ENCODE measurements at regions not wholly inside any gene's neighbourhood (a gene's known extent, or its start where the extent isn't known, plus 50 kb on each side); places are given as distances from the start of the nearest gene placed in this dataset.
"Not testable (repeated sequence)": the region's sequence is repeated elsewhere in the genome, so short reads cannot be mapped to it uniquely, and the experiment has no call there.

DNA sequence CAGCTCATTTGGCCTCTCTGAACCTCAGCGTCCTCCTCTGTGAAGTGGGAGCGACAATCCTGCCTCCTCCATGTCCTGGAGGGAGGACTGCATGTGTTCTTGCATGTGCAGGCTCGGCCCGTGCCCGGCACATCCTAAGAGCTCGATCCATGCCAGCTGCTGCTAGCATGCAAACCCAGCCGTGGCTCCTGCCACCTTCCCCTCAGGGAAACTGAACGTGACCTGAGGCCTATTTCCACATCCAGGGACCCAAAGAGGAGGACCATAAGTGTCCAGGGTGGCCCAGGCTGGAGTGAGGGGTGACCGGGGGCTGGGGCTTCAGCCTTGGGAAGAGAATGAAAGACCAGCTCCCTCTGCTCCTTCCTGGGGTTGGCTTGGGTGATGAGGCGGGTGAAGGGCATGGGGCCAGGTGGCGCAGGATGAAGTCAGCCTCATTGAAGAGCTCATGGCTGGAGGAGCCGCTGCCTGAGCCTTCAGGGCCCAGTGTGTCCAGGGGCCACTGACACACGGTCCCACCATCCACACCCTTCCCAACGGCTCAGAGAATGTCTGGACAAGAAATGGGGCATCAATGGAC, 115.7 kb upstream of the AKAP13 start:
- not testable (repeated sequence) for ATAC-seq, DNase-seq

DNA sequence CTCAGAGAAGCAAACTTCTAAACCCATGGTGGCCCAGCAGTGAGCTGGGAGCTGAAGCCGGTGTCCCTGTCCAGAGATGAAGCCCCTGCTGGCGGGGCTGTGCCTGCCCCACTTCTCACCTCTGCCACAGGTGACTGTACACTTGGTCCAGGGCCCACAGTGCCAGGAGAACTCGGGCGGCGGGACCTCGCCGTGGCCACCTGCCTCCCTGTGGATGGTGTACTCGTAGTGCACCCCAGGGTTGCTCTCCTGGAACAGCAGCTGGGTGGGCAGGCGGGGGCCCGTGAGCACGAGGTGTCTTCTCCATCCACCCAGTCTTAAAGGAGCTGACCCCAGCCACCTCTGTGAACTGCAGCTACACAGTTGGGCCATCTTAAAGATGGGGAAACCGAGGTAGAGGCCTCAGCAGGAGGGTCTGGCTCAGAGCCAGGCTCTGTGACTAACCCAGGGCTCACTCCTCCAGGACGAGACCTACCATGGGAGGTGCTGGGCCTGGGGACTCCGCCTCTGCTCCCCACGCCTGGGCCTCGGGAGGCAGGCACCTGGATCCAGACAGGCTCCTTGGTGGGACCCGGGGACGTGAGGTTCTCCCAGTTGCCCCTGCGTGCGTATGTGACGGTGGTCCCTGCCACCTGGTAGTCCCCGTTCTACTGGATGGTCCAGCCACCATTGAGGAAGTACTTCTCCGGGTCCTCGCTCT, 113.1 kb upstream of the AKAP13 start:
- not testable (repeated sequence) for ATAC-seq

DNA sequence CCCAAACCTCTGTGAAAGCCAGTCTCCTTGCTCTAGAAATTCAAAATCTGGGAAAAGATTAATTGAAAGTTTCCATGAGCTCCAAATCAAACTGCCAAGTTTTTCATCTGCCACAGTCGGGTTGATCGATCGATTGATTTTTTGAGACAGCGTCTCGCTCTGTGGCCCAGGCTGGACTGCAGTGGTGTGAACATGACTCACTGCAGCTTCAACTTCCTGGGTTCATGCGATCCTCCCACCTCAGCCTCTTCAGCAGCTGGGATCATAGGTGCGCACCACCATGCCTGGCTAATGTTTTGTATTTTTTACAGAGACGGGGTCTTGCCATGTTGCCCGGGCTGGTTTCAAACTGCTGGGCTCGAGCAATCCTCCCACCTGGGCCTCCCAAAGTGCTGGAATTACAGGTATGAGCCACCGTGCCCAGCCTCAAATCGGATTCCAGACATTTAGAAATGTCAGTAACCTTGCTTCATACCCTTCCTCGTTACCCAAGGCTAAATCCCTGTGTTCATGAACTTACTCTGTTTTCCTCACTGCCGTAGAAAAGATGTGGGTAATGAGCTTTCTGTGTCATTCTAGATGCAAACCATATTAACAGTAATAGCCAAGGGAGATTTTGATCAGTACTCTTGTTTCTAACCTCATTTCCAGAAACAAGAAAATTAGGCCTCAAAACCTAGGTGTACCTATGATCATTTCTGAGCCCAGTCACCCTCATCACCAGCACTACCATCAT, 105.9 kb upstream of the AKAP13 start:
- DNase-seq (no peak), ATAC-seq (no peak)

More for the DNA sequence above, 113.1 kb upstream of the AKAP13 start:
- DNase-seq, result not testable (repeated sequence)

DNA sequence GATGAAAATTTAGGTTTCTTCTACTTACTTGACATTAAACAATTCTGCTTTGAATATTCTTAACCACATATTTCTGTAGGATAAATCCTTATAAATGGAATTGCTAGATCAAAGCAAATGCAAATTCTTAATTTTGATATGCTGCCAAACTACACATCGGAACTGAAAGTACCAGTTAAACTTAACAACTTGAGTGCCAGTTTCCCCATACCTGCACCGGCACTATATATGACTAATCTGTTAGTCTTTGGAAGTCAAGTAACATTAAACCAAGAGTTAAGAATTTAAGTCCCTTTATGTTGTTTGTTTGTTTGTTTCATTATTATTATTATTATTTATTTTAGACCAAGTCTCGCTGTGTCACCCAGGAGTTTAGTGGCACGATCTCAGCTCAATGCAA, 103.9 kb upstream of the AKAP13 start:
- ATAC-seq (no peak), DNase-seq (no peak)

DNA sequence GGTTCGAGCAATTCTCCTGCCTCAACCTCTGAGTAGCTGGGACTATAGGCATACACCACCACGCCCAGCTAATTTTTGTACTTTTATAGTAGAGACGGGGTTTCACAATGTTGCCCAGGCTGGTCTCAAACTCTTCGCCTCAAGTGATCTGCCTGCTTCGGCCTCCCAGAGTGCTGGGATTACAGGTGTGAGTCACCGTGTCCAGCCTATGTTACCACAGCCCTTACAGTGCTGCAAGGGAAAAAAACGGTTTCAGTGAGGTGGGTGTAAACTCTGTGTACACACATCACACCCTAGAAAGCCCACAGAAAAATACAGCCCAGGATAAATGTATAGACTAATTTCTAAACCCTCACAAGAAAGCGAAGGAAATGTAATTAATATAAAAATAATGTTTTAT, 103.5 kb upstream of the AKAP13 start:
- ATAC-seq (no peak), DNase-seq (no peak)

DNA sequence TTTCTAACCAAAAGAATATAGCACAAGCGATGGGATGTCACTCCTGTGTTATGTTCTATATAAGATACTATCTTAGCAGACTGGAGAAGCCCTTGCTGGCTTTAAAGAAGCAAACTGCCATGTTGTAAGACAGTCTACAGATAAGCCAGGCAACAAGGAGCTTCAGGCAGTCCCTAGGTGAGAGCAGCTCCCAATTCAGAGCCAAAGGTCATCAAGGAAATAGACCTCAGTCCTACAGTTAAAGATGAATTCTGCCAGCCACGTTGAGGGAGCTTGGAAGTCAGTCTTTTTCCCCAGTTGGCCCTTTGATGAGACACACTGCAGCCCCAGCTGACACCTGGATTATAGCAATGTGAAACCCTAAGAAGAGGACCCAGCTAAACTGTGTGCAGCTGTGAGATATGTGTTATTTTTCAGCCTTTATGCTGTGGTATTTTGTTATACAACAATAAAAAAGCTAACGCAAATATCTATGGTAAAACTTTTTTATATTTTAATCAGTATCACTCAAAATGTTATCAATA, 102.5 kb upstream of the AKAP13 start:
- no peak for ATAC-seq
- no peak for DNase-seq

DNA sequence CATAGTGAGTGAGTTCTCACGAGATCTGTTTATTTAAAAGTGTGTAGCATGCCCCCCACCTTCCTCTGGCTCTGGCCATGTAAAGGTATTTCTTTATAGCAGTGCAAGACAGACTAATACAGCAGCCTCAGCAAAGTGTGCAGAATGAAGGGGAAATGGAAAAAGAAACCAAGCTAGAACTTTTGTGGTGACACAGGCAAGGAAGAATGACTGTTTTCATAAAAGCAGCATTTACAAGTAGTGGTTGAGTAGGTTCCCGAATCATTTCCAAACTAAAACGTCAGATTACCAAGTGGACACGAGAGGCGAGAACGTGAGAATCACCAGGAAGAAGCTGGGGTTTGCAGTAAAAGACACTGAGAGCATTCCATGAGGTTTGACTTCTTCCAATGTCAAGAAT, 100.2 kb upstream of the AKAP13 start:
- no peak for DNase-seq
- ATAC-seq, result no peak

DNA sequence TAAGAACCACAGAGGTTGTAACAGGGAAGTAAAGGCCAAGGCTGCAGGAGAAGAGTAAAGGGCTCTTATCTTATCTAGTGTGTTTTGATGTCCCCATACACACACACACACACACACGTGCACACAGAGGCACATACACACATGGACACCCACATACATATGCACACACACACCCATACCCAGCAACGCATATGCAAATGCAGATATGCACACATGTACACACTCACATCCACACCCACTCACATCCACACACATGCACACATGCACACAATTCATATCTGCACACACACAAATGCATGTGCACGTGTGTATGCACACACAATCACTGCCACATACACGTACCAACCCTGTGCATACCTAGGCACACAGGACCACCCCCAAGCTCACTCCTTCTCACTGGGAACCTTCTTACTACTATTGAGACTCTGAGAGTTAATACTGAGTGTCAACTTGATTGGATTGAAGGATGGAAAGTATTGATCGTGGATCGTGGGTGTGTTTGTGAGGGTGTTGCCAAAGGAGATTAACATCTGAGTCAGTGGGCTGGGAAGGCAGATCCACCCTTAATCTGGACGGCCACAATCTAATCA, 99.0 kb upstream of the AKAP13 start:
- ATAC-seq (no peak), DNase-seq (no peak)

DNA sequence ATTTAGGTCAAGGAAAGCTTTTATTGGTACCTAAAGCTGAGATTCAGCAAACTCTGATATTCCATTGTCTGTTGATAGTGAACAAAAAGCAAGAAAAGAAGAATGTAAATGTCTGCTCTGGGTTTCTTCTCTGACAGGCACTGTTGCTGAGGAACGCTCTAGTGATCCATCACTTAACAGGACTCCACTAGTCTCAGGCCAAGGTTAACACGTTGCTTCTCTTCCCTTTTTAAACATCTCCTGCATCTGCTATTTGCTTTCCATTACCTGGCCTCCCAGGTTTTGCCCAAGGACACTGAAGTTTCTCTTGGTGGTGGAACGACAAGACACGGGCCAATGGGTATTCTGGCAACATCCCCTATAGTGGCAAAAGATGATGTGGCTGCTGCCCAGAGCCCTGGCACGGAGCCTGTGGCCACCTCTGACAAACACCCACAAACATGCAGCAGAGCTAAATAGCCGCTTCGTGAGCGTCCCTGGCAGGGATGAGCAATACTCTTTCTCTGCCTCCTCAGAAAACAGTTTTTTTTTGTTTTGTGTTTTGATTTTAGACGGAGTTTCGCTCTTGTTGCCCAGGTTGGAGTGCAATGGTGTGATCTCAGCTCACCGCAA, 97.8 kb upstream of the AKAP13 start:
- DNase-seq (no peak), ATAC-seq (no peak)

DNA sequence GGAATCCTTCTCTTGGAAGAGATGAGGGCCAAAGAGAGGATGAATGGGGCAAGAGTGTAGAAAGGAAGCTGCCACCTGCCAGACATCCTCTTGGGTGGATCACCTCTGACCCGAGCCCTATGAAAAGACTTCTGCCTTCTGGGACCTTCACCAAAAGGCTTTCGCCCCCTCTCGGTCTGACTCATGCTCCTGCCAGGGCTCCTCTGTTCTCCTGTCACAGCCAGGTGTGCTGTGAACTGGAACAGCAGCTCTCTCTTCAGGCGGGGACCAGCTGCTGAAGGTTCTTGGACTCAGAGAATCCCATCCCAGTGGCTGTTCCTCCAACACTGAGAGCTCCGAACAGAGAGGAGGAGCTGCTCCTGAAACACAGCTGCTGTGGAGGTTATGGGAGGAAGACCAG, 96.6 kb upstream of the AKAP13 start:
- ATAC-seq, DNase-seq: not testable (repeated sequence)

DNA sequence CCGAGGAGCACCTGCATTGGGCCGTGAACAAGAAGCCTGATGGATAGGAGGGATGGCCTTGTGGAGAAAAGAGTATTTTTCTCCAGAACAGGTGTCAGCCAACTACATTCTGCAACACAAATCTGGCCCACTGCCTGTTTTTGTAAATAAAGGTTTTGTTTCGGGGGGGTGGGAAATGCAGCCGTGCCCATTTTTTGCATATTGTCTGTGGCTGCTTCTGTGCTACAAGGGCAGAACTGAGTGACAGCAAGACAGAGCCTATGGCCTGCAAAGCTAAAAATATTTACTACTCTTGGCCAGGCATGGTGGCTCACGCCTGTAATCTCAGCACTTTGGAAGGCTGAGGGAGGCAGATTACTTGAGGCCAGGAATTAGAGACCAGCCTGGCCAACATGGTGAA, 95.9 kb upstream of the AKAP13 start:
- DNase-seq (no peak), ATAC-seq (no peak)

DNA sequence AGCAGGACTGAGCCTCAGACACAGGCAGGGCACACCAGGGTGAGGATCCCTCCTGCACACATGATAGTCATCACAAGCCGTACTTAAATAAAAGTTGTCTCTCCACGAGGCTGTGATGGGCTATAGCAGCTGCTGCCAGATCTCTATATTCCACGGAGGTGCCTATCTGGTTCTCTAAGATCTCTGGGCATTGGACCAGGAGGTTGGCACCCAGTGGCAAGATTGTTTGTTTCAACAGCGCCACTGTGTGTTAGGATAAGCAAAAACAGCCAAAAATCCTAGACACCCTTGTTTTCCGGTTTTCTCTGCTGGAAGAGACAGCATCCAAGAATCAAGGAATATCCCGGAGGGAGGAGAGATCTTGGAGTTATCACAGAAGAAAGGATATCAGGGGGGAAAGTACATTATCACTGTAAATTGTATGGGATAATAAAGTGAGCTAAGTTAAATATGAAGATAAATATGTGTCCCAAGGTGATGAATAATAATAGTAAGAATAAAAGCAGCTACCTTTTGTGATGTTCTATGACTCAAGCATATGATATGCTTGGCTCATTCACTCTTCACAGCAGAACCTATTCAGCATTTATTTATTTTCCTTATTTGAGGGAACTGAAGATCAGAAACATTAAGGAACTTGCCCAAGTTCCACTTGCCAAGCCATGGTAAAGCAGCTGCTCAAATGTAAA, 90.6 kb upstream of the AKAP13 start:
- DNase-seq (peak; percentile 20), ATAC-seq (no peak)

DNA sequence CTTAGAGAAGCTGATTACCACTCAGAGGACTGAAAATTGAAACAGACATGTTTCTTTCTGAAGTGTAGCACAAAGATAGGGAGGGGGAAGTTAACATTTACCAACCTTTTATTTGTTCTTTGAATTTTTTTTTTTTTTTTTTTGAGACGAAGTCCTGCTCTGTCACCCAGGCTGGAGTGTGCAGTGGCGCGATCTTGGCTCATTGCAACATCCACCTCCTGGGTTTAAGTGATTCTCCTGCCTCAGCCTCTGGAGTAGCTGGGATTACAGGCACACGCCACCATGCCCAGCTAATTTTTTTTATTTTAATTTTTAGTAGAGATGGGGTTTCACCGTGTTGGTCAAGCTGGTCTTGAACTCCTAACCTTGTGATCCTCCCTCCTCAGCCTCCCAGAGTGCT, 87.8 kb upstream of the AKAP13 start:
- ATAC-seq, DNase-seq: not testable (repeated sequence)

DNA sequence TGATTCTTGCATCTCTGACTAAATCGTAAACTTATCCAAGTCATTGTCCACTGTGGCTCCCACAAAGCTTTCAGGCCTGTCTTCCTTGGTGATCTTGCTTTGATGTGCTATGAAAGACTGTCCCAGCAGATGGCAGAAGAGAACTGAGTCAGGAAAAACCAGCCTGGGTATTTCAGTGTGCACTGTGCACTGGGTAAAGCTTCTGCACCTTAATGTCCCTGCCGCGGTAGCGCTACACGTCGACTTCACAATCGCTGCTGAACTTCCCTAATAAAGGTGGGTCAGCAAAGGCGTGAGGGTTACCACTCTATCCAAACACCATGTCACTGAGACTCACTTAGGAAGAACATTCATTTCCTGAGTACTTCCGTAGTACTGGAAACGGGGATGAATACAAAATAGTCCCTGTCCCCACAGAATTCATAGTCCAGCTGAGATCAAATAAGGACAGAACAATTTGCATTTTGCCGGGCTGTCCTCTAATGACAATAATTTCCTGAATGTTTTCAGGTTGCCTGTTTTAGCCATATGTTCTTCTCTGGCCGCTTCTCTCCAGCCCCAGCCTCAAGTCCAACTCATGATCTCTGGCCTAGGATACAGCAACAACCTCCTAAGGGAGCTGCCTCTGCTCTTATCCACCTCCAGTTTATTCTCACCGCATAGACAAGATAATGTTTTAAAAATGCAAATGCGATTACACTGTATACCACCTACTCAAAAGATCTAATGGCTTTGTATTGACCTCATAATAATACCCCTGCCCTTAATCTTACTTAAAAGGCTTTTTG, 83.6 kb upstream of the AKAP13 start:
- peak; percentile 71 for DNase-seq
- ATAC-seq, result peak; percentile 96

DNA sequence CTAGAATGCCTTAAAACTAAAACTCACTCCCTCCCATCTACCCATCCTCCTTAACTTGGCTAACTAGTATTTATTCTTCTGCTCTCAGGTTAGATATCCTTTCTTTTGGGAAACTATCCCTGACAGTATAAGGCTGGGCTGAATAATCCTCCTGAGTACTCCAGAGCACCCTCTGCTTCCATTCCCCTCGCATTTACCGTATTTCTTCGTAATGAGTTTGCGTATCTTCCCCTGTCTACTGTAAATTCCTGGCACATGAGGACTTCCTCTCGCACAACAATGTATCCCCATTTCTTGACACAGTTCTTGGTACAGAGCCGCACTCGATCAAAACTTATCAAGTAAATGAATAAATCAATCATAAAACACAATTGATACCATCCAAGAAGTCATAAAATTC, 82.9 kb upstream of the AKAP13 start:
- DNase-seq (no peak), ATAC-seq (no peak)

DNA sequence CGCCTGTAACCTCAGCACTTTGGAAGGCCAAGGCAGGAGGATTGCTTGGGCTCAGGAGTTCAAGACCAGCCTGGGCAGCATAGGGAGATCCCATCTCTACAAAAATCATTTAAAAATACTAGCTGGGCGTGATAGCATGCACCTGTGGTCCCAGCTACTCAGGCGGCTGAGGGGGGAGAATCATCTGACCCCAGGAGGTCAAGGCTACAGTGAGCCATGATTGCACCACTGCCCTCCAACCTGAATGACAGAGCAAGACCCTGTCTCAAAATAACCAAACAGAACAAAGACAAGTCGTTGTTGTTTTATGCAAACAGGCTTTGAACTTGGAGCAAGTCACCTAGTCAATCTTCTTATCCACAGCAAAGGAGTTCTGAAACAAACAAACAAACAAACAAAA, 82.0 kb upstream of the AKAP13 start:
- ATAC-seq (no peak), DNase-seq (no peak)

DNA sequence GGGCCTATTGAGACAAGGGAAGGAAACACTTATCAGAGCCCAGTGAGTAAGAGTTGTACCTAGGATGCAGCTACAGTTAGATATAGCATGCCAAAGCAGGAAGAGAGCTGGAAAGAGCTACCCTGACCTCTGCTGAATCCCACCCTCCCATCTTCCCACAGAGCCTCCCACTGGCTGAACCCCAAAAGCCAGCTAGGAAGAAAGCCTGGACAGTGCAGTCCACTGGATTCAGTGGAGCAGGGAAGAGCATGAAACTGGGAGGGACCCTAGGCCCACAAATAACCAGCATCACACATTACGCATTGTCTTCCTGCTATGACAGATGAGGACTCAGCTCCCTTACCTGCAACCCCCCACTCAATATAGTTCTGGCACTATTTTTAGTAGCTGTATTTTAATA, 81.5 kb upstream of the AKAP13 start:
- no peak for DNase-seq
- no peak for ATAC-seq

DNA sequence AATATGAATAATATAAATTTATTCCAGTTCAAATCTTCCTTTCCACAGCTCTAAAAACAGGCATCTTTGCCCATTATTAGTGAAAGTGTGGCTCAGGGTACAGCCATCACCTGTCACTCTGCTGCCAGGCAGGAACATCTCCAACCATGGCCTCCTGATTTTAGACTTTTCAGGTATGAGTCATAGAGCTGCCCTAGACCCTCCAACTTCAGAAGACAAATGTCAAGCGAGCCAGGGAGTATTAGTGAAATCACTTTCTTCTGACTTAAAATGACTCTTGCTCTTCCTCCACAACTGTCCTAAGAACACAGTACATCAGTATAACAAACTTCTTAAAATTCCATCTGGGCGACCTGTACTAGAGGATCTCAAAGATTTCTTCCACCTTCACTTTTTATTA, 78.1 kb upstream of the AKAP13 start:
- ATAC-seq, result peak; percentile 91

DNA sequence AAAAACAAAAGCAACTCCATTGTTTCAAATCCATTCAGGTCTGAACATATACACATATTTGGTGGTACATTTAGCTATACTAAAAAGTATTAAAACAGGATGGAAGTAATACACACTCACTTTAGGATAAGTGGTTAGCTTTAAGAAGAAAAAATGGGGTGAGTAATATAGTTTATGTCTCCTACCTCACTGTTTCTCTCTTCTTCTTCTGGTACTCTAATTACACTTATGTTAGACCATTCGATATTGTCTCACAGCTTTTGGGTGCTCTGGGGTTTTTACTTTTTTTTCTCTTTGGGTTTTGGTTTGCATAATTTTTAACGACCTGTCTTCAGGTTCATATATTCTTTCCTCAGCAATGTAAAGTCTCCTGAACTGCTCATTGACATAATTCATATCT, 75.4 kb upstream of the AKAP13 start:
- DNase-seq (no peak), ATAC-seq (no peak)

More for the DNA sequence above, 78.1 kb upstream of the AKAP13 start:
- no peak for DNase-seq

DNA sequence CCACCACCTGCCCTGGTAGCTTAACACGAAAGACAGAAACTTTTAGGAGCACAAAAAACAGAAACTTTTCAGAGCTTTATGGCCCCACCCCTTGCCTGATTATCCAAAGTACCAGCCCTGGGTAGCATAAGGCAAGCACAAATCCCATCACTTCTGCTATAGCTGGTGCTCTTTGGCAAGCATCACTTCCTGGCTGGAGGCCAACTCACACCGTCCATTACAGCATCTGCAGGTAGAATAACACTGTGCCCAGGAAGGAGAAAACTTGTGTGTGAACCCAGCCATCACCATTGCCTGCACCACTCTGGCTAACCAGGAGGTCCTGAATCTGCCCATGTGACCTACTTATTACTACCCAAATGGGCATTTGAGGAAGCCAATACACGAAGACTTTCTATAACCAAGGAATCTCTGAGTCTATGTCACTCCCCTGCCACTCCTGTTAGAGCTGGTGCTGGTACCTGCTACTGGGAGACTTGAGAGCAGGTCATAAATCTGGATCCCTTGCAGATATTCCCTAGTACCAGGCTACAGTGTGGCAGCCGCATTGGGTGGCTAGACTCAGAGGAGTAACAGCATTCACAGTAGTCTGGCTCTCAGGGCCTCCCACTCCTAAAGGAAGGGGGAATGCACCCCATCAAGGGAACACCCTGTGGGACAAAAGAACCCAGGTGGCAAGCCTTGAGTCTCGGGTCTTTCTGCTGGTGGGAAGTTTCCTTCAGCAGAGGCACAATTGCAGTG, 73.3 kb upstream of the AKAP13 start:
- no peak for ATAC-seq
- no peak for DNase-seq

Measured in stimulated activated naive CD8-positive, alpha-beta T cell treated with anti-CD3 and anti-CD28 coated beads, Interleukin-15, Interleukin-2, amounts not matched to agents 100 U/mL and 50 U/mL, for 24 hours (primary cell).